Prostate gland (tissue), 2 donors: ENCODE measurements at regions not wholly inside any gene's neighbourhood (a gene's known extent, or its start where the extent isn't known, plus 50 kb on each side); places are given as distances from the start of the nearest gene placed in this dataset.

Experiments used
- CTCF ChIP-seq, 4 experiments: fragments of 200-600 bp in 2 of 4; fragments of 450-650 bp in 2 of 4; sonication (generic) in 2 of 4; IDR thresholded peaks; 1 replicate in 3 of 4; 2 replicates in 1 of 4; pipeline ENCODE4 v1.5.1; 2016 to 2019; ENCODE audit warnings: antibody characterized with exemption in 4 of 4, mild to moderate bottlenecking in 2 of 4, moderate library complexity in 2 of 4
- POLR2A ChIP-seq: fragments of 450-650 bp; IDR thresholded peaks from one replicate; pipeline ENCODE4 v1.6.1; 2016; ENCODE audit warnings: antibody characterized with exemption, mild to moderate bottlenecking
- POLR2AphosphoS5 ChIP-seq: sonication (generic); formaldehyde crosslinking; IDR thresholded peaks from one replicate; pipeline ENCODE4 v1.6.1; 2017; ENCODE audit warnings: antibody characterized with exemption

- no peak for TF ChIP-seq CTCF (IDR thresholded peaks at IDR 0.05)
- TF ChIP-seq POLR2A: no peak
- no peak for TF ChIP-seq POLR2AphosphoS5
Observed at GRCh38 chr2:41066168-41066567, 614.3 kb upstream of the SLC8A1 start.
